HG03159 (cell line): ENCODE measurements at regions not wholly inside any gene's neighbourhood (a gene's known extent, or its start where the extent isn't known, plus 50 kb on each side); places are given as distances from the start of the nearest gene placed in this dataset.
"Not testable (repeated sequence)": the region's sequence is repeated elsewhere in the genome, so short reads cannot be mapped to it uniquely, and the experiment has no call there.

Experiments
- ATAC-seq: cut with Tn5 transposase; IDR thresholded peaks from one replicate; pipeline ENCODE4 v1.9.1; 2021; ENCODE audit warnings: mild to moderate bottlenecking, moderate library complexity; ENCODE audit not compliant: unreplicated experiment

- no peak for ATAC-seq
Measured at GRCh38 chr12:46711756-46712155, 114.0 kb downstream of the SLC38A4 start.

DNA sequence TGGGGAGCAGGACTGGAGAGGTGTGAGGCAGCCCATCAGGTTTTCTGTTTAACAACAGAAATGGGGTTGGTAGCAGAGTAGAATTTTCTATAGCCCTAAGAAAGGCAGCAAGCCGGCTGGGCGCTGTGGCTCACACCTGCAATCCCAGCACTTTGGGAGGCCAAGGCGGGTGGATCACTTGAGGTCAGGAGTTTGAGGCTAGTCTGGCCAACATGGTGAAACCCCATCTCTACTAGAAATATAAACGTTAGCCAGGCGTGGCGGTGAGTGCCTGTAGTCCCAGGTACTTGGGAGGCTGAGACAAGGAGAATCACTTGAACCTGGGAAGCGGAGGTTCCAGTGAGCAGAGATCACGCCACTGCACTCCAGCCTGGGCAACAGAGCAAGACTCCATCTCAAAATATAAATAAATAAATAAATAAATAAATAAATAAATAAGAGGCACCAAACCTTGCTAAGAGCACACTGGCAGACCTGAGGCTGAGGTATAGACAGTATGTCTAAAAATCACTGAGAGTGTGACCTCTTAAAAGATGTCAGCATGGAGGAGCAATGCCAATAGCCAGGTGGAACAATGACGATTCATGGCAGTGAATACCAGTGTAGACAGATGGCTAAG, 115.6 kb downstream of the SLC38A4 start:
- no peak for ATAC-seq

DNA sequence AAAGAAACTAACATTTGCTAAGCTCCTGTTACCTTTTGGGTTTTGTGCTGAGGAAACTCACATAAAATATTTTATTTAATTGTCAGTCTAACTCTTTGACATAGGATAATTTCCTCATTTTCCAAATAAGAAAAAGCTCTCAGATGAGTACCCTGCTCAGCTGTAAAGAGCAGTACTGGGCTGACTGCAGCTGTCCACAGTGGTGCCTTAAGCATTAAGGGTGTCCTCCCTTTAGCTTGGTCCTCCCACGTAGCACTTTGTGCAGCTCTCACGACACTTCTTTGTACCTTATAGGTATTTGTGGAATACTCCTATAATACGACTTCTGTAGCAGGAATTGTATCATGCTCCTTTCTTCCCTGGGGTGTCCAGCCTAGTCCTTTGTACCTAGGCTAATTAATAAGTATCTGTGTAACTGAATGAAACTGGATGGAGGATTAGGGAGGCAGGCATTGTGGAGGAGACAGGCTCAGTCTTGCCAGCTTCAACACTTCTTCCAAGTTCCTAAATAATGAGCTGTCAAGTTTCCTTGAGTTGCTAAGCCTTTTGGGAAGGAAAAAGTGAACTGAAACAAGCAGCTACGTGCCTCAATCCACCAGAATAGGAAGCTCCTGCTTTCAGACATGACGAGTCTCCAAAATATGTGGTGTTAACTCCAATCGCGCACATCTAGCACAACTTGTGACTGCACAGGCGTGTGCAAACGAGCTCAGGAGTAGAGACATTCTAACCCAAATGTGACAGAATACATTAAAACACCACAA, 123.0 kb downstream of the SLC38A4 start:
- no peak for ATAC-seq

DNA sequence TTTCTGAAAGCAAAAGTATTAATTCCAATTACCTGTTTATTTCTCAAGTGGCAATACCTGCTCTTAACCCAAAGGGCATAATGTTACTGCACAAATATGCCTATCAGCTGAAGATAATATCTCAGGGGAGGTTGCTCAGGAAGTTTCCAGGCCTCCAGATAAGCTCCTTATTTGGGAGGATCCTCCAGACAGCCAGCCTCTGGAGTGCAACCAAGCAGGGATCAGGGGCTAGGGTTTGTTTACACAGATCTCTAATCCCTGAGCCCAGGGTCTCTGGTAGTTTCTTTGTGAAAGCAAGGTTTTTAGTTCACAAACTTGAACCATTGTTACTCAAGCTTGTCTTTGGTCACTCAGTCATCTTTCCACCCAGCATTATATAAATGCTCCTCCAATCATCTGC, 124.4 kb downstream of the SLC38A4 start:
- no peak for ATAC-seq

GRCh38 chr12:46699986-46700385, 125.8 kb downstream of the SLC38A4 start:
- no peak for ATAC-seq

- ATAC-seq: no peak
Measured at GRCh38 chr12:46698003-46698402, 127.8 kb downstream of the SLC38A4 start.

DNA sequence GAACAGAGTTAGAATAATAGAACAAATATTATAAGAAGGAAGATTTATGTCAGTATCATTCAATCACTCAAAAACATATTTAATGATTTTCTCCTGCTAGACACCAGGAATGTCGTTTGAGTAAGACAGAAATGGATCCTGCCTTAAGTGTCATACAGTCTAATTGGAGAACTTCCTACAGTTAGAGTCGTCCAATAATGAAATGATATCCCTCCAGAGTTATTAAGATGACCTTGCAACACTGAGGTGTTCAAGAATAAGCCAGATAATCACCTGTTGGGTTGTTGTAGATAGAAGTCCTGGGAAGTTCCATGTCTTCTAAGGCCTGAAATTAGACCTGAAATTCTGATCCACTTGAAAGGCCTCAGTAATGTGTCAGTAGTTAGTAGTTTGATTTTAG, 132.3 kb downstream of the SLC38A4 start:
- ATAC-seq: no peak

DNA sequence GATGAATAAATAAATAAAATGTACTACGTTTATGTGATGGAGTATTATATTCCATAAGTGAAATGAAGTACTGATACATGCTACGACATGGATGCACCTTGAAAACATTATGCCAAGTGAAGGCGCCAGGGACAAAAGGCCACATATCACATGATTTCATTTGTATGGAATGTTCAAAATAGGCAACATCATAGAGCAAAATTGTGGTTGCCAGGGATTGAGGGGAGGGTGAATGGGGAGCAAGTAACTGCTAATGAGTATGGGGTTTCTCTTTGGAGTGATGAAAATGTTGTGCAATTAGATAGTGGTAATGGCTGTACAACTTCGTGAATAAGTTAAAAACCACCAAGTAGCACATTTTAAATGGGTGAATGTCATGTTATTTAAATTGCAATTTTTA, 132.8 kb downstream of the SLC38A4 start:
- no peak for ATAC-seq

DNA sequence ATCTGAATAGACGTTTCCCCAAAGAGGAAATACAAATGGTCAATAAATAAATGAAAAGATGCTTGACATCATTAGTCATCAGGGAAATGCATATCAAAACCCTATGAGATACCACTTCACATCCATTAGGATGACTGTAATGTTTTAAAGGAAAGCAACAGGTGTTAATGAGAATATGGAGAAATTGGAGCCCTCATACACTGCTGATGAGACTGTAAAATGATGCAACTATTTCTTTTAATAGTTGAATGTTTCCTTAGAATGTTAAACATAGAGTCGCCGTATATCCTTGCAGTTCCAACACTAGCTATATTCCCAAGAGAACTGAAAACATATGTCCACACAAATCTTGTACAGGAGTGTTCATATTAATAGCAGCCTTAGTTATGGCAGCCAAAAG, 133.2 kb downstream of the SLC38A4 start:
- ATAC-seq: no peak

DNA sequence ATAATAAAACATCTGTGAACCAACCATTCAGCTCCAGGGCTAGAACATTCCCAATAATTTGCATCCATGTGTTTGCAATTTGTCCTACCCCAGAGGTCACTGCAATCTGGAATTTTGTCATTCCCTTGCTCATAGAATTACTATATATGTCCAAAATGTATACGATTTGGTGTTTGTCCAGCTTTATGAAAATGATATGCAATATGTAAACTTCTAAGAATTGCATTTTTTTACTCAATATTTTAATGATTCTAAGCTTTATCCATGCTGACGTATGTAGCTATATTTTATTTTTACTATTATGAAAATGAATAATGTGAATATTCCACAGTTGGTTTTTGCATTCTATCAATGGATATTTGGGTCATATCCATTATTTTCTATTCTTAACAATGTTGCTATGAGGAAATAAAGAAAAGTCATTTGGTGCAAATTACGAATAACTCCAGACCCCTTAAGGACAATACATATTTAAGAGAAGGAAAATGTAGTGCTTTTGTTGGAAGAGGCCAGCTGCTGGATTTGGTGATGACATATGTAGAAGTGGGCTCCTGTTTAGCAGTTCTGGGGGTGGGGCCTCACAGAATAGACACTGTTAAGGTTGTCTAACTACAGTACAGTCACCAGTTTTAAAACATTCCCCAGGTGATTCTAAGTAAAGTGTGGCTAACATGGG, 139.4 kb downstream of the SLC38A4 start:
- ATAC-seq: no peak

- not testable (repeated sequence) for ATAC-seq
Measured at GRCh38 chr12:46684243-46684642, 141.6 kb downstream of the SLC38A4 start.

DNA sequence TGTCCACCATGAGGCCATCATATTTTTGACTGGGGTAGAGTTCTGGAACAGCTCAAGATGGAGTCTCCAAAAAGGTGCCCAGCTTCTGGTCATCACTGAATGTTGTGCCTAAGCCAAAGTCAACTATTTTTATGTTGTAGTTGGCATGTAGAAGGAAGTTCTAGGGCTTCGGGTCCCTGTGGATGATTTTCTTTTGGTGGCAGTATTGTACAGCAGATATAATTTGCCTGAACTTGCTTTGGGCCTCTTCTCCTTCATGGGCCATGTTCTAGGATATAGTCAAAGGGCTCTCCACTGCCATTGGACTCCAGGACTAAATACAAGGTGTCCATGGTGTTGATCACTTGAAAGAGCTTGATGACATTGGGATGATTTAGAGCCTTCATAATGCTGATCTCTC, 143.6 kb downstream of the SLC38A4 start:
- ATAC-seq: no peak

DNA sequence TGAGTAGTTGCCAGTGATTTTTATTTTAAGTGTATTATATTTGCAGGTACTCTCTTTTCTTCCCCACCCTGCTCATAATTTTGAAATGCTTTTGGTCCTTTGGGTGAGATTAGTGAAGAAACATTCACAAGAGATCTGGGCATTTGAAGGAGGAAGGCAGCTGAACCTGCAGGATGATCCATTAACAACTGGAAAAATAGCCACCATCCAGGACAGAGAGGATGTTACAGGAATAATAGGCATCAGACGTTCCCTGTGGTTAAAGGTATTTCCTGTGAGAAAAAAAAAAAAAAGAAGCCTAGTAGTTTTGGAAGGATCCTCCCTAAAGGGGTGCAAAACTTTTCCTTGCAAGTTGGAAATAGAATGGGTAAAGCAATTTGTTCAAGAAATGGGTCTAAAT, 145.3 kb downstream of the SLC38A4 start:
- no peak for ATAC-seq

- ATAC-seq: no peak
Measured at GRCh38 chr12:46679754-46680153, 146.0 kb downstream of the SLC38A4 start.

DNA sequence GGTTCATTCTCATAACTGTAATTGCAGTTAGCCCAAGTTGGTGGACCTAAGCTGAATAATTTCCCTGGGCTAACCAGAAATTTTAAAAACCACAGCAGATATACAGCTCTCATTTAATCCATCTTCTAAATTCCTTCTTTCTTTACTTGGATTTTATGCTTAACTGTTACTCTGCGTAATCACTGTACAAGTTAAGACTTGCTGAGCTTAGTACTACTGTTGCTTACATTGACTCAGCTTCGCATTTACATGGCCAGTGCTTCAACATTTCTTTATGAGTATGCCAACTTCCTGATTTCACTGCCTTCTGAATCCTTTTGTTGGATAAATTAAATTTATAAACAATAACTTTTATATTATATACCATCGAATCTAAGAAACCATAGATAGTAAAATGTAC, 147.4 kb downstream of the SLC38A4 start:
- no peak for ATAC-seq

- no peak for ATAC-seq
Measured at GRCh38 chr12:46677749-46678148, 148.0 kb downstream of the SLC38A4 start.

DNA sequence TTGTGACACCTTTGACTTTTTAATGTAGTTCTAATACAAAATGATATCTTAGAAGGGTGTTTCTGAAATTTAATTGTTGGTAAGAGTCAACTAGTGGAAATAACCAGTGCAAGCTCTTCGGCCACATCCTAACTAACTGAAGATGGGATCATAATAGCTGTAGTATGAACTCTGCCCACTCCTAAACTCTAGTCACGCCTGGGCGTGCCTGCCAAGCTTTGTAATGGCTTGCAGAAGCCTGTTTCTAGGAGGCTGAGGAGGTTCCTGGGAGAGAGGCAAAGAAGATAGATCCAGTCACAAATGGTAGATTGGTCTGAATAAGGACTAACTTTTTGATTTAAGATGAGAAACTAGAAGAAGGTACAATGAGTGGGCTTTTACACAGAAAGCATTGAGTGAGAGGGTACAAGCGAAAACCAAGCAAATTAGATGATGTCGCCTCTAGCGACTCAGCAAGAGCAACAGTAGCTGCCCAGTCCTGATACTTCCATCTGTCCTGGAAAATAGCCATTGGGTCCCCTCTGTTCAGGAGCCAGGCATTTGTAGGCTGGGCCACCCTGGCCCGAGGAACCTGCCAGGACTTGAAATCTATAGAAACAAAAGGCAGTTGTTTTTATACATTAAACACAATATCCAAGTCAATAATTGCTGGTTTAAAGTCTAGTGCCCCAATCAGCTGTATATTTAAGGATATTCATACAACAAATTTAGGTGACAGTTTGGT, 148.8 kb downstream of the SLC38A4 start:
- no peak for ATAC-seq

- no peak for ATAC-seq
Measured at GRCh38 chr12:46676396-46676795, 149.4 kb downstream of the SLC38A4 start.

- no peak for ATAC-seq
Measured at GRCh38 chr12:46675736-46676135, 150.1 kb downstream of the SLC38A4 start.

DNA sequence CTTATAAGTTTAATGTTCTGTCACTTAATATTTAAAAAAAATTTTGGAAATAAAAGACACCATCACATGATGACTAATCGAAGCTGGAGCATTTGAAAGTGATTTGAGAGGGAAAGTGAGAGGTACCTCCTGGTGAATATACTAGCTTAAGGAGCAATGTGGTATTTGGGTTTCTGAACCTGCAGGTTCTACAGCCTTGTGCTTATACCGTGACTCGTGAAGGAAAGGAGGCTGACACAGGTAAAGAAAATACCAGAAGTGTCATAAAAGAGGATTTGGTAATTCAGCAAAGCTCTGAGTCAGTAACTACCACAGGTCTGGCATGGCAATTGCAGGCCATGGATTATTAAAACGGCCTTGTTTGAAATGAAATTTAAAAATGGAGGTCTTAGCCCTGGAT, 151.0 kb downstream of the SLC38A4 start:
- ATAC-seq: no peak

GRCh38 chr12:46674129-46674528, 151.7 kb downstream of the SLC38A4 start:
- no peak for ATAC-seq

- no peak for ATAC-seq
Measured at GRCh38 chr12:46671102-46671501, 154.7 kb downstream of the SLC38A4 start.
